ENCODE measurements at regions not wholly inside any gene's neighbourhood (a gene's known extent, or its start where the extent isn't known, plus 50 kb on each side); places are given as distances from the start of the nearest gene placed in this dataset.

DNA sequence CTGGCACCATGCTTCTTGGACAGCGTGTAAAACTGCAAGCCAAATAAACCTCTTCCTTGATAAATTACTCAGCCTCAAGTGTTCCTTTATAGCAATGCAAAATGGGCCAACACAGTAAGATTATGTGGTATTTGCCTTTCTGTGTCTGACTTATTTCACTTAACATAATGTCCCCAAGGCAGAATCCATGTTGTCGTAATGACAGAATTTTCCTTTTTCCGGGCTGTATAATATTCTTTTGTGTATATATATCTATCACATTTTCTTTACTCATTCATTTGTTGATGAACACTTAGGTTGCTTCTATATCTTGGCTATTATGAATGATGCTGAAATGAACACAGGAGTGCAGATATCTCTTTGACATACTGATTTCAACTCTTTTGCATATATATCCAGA, 209.1 kb upstream of the PTER start:
- H3K27ac ChIP-seq, result no peak overlapping the region
- H3K36me3 ChIP-seq, result no peaks in the 10 kb centered on the region
- no peaks in the 10 kb centered on the region for H3K27me3 ChIP-seq
- intact Hi-C loops (cut with DNase I; ENCODE audit: low total_unique reads) (no loop called here), in situ Hi-C loops (cut with MboI; ENCODE audit: low pct_ligation_motif_present in 1 of 4, low pct_unique_long_range_greater_than_20kb in 1 of 4, low sequenced_read_pairs in 3 of 4) (no loop called here)
- H3K4me3 ChIP-seq, result no peak overlapping the region
- TF ChIP-seq POLR2A (IDR thresholded peaks at IDR 0.05) (no peak), EP300 (IDR thresholded peaks at IDR 0.05; ENCODE audit: low read depth) (no peak), POLR2AphosphoS5 (IDR thresholded peaks at IDR 0.05) (no peak)
- TF ChIP-seq, protein P1, sequence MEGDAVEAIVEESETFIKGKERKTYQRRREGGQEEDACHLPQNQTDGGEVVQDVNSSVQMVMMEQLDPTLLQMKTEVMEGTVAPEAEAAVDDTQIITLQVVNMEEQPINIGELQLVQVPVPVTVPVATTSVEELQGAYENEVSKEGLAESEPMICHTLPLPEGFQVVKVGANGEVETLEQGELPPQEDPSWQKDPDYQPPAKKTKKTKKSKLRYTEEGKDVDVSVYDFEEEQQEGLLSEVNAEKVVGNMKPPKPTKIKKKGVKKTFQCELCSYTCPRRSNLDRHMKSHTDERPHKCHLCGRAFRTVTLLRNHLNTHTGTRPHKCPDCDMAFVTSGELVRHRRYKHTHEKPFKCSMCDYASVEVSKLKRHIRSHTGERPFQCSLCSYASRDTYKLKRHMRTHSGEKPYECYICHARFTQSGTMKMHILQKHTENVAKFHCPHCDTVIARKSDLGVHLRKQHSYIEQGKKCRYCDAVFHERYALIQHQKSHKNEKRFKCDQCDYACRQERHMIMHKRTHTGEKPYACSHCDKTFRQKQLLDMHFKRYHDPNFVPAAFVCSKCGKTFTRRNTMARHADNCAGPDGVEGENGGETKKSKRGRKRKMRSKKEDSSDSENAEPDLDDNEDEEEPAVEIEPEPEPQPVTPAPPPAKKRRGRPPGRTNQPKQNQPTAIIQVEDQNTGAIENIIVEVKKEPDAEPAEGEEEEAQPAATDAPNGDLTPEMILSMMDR (IDR thresholded peaks at IDR 0.05), result no peak
- WGBS, 2 donors (ENCODE audit: low coverage in 1 of 2), result 86 to 90% methylated on average over 2 to 3 of the region's 3 CpGs
- DNase-seq, result no peak
- peaks cover 2 to 8% of the 10 kb centered on the region in 2 donors for H3K9me3 ChIP-seq
- H3K4me1 ChIP-seq, result no peaks in the 10 kb centered on the region

DNA sequence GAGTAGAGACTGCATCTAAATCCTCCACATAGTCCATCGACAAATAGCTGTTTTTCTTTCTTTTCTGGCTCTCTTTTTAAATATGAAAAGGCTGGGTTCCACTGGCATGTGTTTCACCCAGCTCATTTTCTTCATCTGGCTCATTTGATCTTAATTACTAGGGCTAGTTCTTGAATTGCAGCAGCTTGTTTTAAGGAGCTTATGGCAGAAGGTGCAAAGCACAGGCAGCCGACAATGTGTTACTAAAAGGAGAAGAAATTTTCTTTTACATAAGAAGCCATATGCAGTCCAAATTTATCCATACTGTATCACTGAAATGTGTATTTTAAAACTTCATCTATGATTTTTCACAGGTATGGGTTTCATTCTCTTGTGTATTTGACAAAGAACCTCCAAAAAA, 205.6 kb upstream of the PTER start:
- Histone ChIP-seq H3K27me3 (no peaks in the 10 kb centered on the region), H3K27ac (no peak overlapping the region), H3K4me1 (no peaks in the 10 kb centered on the region), H3K36me3 (no peaks in the 10 kb centered on the region), H3K9me3 (peaks cover 0 to 3% of the 10 kb centered on the region in 2 donors), H3K4me3 (no peak overlapping the region)
- intact Hi-C loops (cut with DNase I; ENCODE audit: low total_unique reads), result no loop called here
- no peak for DNase-seq
- in situ Hi-C loops (cut with MboI; ENCODE audit: low pct_ligation_motif_present in 1 of 4, low pct_unique_long_range_greater_than_20kb in 1 of 4, low sequenced_read_pairs in 3 of 4), result no loop called here
- 68 to 73% methylated on average over 2 of the region's 2 CpGs for WGBS, 2 donors (ENCODE audit: low coverage in 1 of 2)
- no peak for TF ChIP-seq EP300 (IDR thresholded peaks at IDR 0.05; ENCODE audit: low read depth)
- TF ChIP-seq, protein P1 (IDR thresholded peaks at IDR 0.05), result no peak
- no peak for TF ChIP-seq POLR2AphosphoS5 (IDR thresholded peaks at IDR 0.05)
- no peak for TF ChIP-seq POLR2A (IDR thresholded peaks at IDR 0.05)

DNA sequence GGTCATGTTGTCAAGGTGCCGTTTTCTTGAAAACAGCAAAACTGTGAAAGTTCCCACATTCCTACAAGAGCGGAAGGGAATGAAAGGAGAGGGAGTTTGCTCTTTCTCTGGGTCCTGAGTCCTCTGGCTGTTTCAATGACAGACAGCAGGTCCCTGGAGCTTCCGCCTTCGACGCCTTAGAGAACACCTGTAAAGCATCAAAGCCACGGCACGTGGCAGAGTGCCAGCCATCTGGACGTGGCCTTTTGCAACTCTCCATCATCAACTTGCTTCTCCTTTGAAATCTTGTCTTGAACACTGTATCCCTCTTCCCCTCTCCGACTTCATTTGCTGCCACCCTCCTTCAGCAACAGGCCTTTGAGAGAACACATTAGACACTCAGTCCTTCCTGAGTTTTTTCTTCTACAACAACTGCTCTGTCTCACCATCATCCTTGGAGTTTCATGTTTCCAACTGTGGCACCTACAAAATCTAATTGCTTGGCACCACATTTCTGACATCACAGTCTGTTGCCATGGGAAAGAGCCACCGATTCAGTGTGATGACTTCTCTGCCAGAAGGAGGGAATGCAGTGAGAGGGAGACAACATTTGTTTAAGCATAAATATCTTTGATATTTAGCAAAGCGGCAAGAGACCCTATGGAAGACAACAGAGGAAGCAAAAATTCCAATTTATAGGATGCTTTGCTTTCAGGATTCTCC, 204.9 kb upstream of the PTER start:
- Histone ChIP-seq H3K4me3 (no peak overlapping the region), H3K27me3 (no peaks in the 10 kb centered on the region), H3K9me3 (no peaks in the 10 kb centered on the region), H3K4me1 (no peaks in the 10 kb centered on the region), H3K27ac (no peak overlapping the region), H3K36me3 (no peaks in the 10 kb centered on the region)
- in situ Hi-C loops (cut with MboI; ENCODE audit: low pct_ligation_motif_present in 1 of 4, low pct_unique_long_range_greater_than_20kb in 1 of 4, low sequenced_read_pairs in 3 of 4), result no loop called here
- TF ChIP-seq, protein P1 (IDR thresholded peaks at IDR 0.05), result no peak
- no peak for TF ChIP-seq POLR2AphosphoS5 (IDR thresholded peaks at IDR 0.05)
- no peak for TF ChIP-seq POLR2A (IDR thresholded peaks at IDR 0.05)
- no peak for TF ChIP-seq EP300 (IDR thresholded peaks at IDR 0.05; ENCODE audit: low read depth)
- 60 to 72% methylated on average over 7 to 11 of the region's 11 CpGs for WGBS, 2 donors (ENCODE audit: low coverage in 1 of 2)
- DNase-seq, result no peak
- intact Hi-C loops (cut with DNase I; ENCODE audit: low total_unique reads), result no loop called here

DNA sequence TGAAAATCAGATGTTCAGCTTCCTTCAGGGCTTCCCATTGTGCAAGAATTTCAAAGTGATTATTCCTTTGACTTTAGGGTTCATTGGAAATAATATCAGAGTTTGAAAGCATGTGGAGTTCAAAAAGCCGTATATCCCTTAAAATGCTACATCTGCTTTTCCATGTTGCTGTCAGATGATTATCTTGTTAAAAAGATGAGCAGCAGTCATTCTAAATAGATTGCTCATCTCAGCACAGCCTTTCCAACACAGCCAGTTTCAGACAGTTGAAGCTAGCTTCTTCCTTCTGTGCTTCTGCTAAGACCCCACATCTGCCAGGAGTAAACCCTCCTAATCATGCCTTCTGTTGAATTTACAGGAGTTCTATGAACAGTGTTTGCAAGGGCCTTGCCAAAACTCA, 204.4 kb upstream of the PTER start:
- TF ChIP-seq EP300 (IDR thresholded peaks at IDR 0.05; ENCODE audit: low read depth) (no peak), POLR2A (IDR thresholded peaks at IDR 0.05) (no peak), POLR2AphosphoS5 (IDR thresholded peaks at IDR 0.05) (no peak)
- TF ChIP-seq, protein P1 (IDR thresholded peaks at IDR 0.05), result no peak
- Histone ChIP-seq H3K27ac (no peak overlapping the region), H3K36me3 (no peaks in the 10 kb centered on the region), H3K4me1 (no peaks in the 10 kb centered on the region), H3K27me3 (no peaks in the 10 kb centered on the region), H3K9me3 (no peaks in the 10 kb centered on the region), H3K4me3 (no peak overlapping the region)
- intact Hi-C loops (cut with DNase I; ENCODE audit: low total_unique reads), result no loop called here
- 65 to 83% methylated on average over 1 of the region's 1 CpG for WGBS, 2 donors (ENCODE audit: low coverage in 1 of 2)
- in situ Hi-C loops (cut with MboI; ENCODE audit: low pct_ligation_motif_present in 1 of 4, low pct_unique_long_range_greater_than_20kb in 1 of 4, low sequenced_read_pairs in 3 of 4), result no loop called here
- DNase-seq, result no peak
